ENCODE measurements at regions not wholly inside any gene's neighbourhood (a gene's known extent, or its start where the extent isn't known, plus 50 kb on each side); places are given as distances from the start of the nearest gene placed in this dataset.

DNA sequence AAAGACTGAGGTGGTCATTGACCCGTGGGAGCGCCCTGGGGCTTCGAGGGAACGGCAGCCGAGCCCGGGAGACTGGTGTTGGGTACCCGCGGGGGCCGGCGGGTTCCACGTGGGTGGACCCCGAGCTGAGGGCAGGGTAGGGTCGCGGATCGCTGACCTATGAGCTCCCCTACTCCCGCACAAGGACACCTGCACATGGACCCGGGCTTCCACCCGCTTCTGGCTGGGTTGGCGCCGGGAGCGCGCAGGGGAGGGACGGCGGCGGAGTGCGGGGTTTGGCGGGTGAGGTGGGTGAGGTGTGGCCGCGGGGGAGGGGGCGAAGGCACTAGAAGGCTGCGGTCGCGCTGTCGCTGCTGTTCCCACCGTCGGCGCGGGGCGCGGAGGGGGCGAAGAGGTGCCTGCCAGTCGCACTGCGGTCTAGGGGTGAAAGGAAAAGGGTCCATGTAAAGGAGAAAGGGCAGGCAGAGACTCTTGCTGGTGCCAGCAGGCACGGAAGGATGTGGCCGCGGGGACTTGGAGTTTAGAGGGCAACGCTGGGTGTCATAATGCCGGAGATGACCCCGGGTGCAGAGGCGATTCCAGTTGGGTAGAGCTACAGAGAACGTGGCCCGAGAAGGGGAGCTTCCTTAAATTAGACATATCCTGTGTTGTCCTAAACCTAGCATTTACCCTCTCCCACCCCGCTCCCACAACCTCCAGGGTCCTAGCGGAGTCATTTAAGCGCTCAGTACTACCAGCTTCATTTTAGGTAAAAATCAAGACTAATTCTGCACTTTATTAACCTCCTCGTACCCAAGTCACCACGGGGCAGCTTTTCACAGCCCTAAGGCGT, 245.9 kb upstream of the TOPAZ1 start:
- no peak for DNase-seq

- DNase-seq, result no peak
Measured at GRCh38 chr3:43996379-43997301, 245.0 kb upstream of the TOPAZ1 start.

DNA sequence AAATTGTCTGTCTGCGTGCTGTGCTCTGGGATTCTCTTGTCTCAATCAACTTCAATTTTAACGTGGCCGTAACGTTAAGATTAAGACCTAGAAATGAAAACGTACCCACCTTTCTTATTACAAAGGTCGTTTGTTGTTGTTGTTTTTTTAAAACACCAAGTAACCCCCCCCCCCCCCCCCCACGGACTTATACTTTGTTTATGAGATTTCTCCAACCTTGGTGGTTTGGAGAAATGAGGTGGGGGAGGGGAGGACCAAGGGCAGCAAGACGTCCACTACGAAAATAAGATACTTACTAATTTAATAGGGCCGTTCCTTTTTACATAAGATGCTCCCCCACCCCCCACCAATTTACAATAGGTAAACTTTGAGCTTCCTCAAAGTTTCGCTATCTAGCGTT, 244.4 kb upstream of the TOPAZ1 start:
- DNase-seq, result no peak

DNA sequence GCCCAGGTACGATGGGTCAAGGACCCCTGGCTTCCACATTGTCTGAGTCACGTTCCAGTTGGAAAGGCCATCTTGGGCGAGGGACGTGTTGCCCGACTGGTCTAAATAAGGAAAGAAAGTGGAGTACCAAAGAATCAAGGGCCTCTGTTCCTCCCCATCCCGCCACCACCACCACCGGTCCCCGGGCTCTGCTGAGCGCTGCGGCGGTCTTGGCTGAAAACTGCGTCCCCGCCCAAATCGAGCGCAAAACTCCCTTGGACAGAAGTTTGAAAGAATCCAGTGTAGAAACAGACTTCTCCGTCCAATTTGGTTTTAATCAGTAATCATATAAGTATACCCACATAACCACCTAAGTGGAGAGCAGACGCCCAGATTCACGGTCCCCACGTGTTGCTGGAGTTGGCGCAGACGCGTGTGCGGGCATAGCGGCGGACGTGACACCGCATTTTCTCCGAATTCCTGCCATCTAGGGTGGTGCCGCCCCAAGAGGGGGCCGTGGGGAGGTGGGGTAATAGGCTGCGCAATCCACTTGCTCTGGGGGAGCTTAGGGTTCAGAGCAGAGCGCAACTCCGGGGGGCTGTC, 243.8 kb upstream of the TOPAZ1 start:
- peak in 1 of 2 experiments; percentile 21 for DNase-seq

DNA sequence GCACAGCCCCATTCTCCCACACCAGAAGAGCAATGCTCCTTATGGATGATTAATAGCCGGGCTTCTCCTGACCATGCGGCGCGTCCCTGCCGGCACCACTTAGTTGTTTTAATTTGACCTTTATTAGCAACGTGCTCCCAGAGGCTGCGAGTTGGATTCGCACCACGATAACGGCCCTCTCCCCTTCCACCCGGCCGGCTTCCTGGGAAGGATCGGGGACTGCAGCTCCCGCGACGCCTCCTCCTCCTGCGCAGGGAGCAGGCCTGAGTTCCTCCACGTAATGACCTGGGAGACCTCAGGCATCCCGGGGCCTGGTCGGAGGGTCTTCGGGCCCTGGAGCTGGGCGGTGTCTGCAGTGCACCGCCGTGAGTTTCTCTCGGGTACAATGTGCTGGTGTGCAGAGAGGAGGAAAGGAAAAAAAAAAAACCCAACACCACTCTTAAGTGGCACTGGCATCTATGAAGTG, 243.3 kb upstream of the TOPAZ1 start:
- DNase-seq, result no peak

GRCh38 chr3:43998836-43999727, 242.6 kb upstream of the TOPAZ1 start:
- DNase-seq, result no peak

DNA sequence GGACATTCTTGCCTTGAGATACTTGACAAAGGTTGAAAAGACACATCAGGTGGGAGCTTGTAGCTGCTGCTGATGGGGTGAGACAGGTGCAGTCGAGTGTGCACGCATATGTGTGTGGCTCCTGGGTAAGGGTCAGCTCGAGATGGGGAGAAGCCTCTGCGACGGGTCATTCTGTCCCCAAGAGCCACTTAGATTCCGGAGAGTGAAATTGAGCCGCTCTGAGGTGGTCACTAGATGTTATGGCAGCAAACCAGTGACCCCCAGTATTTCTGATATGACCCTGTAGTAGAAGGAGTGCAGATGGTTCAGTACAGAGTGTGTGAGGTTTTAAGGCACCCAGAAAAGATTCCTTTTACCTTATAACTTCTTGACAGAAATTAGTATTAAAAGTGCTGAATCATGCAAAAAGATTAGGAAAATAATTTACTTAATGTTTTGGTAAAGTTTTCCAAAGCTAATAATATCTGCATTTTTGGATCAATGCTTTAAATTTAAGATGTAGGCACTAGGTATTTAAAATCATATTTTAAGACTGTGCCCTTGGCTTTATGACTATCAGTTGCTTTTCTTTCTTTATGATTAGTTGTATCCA, 241.9 kb upstream of the TOPAZ1 start:
- DNase-seq, result no peak

DNA sequence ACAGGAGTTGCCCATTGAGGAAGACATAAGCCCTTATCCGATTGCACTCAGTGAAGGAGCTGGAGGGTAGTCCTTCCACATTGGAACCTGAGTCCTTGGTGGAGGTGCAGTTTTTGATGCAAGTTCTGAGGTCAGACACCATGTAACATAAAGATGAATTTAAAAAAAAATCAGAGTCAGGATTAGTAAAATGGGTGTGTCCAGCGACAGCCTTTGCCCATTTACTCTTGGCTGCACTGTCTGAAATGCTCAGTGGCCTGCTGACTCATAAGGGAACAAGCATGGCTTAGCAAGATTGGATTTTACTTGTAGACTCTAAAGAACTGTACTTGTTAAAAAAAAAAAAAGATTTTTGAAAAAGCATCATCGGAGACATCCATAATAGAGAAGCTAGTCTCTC, 241.1 kb upstream of the TOPAZ1 start:
- no peak for DNase-seq

DNA sequence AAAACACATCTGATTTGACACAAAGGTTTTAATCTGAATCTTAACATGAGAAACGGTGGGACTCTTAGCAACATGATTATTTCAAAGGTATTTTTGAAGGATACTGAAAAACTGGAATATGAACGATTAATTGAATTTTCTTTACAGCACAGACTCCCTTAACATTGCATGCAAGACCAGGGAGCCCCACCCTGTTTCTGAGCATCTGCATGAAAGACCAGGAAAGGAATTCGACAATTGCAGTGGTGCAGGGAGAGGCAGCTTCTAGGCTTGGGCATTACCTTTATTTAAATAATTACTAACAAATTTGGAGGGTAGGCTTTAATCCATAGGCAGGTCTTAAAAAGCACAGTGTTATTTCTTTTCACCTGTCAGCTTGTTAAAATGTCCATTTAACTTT, 240.6 kb upstream of the TOPAZ1 start:
- DNase-seq, result no peak

DNA sequence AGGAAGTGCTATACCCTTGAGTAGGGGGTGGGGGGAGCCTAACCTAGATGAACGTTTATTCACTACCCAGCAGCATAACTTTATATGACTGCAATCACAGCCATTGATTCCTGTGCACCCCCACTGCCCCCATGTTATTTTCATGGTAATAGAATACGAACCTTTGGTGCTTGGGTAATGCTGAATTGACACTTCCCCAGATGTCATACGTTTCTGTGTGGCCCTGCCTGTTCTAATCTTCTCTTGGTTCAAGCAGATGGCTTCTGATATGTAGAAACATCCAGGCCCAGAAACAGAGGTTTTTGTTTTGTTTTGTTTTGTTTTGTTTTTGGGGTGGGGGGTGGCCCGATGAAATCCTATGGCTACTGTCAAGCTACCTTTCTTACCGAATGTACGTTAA, 237.9 kb upstream of the TOPAZ1 start:
- DNase-seq, result no peak

DNA sequence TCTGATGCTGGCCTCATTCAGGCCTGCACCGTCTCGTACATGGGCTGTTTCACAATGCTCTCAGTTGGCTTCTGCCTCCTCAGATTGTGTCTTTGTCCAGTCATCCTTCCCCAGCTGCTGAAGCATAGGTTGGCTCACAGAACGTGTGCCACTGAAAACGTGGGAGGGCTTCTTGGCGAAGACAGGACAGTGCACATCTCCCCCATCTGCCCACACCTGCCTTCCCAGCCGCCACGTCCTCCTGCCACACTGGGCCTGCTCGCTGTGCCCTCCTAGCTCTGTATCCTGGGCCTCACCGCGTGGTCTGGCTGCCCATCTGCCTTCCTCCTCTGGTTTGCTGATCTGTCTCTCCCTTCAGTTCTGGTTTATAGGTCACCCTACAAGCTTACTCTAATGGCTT, 230.0 kb upstream of the TOPAZ1 start:
- no peak for DNase-seq

DNA sequence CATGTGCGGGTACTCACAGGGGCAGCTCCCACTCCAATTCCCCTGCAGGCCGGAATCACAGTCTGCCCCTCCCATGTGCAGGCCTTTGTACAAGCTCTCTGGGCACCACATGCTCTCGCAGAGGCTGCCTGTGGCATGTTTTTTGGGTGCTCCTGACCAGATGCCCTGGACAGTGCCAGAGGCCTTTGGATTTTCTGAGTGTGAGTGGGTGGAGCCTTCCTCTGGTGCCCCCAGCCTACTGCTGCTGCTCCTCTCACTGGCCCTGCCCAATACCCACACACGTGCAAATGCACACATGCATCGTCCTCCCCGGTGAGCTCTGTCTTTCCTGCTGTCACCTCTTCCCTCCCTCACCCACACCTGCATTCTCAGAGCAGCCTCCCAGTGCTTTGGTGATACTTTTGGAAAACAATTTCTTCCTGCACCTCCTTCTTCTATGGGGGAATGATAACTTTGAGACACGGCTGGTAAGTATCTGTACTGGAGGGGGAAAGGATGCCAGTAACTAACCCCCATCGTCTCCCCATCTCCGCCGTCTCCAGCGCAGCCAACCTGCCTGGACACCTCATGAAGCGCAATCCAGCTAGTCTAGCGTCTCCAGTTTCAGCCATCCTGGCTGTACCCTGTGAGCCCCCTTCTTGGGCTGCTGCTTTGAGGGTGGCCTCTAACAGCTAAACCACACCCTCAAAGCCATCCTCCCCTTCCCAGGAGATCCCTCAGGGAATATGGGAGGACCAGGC, 229.4 kb upstream of the TOPAZ1 start:
- DNase-seq, result no peak

GRCh38 chr3:44013967-44014366, 227.7 kb upstream of the TOPAZ1 start:
- DNase-seq, result no peak

GRCh38 chr3:44015170-44015569, 226.5 kb upstream of the TOPAZ1 start:
- DNase-seq, result no peak

DNA sequence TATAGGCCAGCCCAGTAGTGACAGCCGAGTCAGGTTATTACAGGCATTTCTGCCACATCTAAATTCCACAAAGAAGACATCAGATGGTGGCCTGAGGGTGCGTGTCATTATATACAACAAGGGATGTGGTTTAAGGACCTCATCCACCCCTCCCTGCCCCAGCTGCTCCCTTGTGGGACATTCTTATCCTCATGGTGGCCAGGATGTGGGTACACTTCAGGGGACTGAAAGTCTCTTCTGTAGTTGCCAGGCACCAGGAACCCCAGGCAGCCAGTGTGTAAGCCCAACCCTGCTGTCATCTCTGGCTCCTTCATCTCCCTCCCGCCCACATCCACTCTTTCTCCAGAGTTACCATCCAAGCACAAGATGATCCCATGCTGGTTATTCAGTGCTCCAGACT, 224.9 kb upstream of the TOPAZ1 start:
- DNase-seq, result no peak

GRCh38 chr3:44018926-44019325, 222.8 kb upstream of the TOPAZ1 start:
- DNase-seq, result no peak

DNA sequence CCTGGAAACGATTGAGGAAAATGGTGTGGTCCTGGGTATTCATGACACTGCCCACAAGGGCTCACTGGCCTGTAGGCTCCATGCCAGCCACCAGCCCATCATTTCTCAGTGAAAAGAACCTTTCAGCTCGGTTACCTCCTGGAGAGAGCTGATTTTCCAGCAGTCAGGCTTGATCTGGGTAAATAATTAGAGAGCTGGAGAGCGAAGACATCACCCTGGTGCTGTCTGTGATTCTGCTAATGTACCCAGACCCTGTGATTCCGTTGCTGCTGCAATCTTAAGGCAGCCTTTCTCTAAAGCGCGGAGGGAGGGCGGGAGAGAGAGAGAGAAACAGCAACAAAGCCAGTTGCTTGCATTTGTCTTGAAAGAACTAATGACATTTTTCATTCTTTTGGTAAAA, 221.9 kb upstream of the TOPAZ1 start:
- DNase-seq, result no peak

GRCh38 chr3:44020143-44020542, 221.5 kb upstream of the TOPAZ1 start:
- DNase-seq, result no peak

DNA sequence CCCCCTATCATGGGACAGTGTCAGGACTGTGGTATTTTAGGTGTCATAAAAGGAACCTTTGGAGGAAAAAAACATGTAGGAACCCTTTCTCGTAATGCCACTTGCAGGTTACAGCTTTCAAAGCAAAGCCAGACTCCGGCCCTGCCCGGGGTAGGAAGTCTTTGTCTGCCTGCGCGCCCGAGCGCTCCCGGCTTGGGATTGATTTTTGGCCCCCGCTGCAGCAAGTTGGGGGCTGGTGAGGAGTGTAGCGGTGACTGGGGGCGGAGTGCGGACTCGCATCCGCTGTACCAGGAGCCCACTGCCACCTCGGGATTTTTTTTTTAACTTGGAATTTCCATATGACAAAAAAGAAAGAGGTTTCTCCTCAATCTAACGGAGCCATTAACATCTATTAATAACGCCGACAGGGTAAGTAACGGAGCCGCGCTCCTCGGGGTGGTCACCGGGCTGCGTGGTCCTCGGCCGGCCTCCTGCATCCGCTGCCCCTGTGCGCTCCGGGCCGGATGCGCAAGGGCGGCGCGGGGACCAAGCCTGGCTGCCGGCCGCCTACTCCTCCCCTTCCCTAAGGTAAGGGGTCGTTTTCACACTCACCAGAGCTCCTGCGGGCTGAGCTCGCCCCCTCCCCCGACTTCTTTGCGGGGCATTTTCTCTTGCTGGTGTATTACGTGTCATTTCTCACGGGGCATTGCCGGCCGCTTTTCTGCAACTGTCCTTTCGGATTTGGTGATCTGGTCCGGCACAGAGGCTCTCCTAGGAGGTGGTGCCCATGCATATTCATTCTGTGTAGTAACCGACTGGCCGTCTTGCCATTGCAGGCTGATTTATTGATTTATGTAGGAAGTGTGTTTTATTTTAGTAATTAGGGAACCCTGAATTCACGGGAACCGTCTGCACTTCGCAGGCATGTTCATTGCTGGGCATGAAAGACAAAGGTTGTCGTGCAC, 219.8 kb upstream of the TOPAZ1 start:
- no peak for DNase-seq

DNA sequence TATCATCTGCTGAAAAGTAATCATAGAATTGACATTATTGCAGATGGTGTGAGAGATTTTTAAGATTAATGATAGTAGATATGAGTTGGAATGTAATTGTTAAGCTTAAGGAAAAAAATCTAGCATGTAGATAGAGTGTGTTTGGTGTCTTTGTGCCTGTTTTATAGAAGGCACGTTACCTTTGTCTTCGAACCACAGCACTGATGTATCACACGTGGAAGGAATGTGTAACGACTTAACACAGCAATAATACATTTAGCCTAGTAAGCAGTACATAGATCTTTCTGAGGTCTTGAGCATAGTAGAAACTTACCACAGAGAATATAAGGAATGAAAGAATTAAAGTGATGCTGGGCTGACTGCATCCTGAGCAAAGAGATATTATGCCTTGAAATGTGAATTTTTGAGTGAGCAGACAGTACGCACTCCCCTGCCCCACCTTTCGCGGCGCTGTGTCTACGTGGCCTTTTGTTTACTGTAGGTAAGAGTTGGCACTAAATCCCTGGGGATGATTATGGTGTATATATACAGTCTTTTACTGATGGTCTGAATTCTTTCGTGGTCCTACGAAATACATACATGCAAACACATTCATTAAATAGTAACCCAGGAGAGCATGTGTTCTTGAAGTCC, 217.6 kb upstream of the TOPAZ1 start:
- DNase-seq, result no peak
